Adrenal gland (tissue), 9 donors: ENCODE measurements at regions not wholly inside any gene's neighbourhood (a gene's known extent, or its start where the extent isn't known, plus 50 kb on each side); places are given as distances from the start of the nearest gene placed in this dataset.

Experiments used
- DNase-seq, 7 donors: peaks; one replicate each; pipeline ENCODE4 v3.0.0-alpha.2; 2019 to 2020
- H3K27ac ChIP-seq, 5 donors: fragments of 200-600 bp; sonication (generic) in 4 of 5; 1 replicate in 3 of 5; 2 replicates in 2 of 5; pipeline versions ENCODE4 v1.5.1 to v1.8.0; 2016 to 2020; ENCODE audit warnings: mild to moderate bottlenecking in 1 of 5
- H3K27me3 ChIP-seq: fragments of 200-600 bp; 2 replicates; pipeline ENCODE4 v1.8.0; 2021
- H3K36me3 ChIP-seq, 2 donors: fragments of 200-600 bp; replicated peaks in 1 of 2; 1 replicate in 1 of 2; 2 replicates in 1 of 2; pipeline versions ENCODE4 v1.5.1 to v1.8.0; 2018 to 2022
- H3K4me1 ChIP-seq, 2 donors: fragments of 200-600 bp; replicated peaks in 1 of 2; 1 replicate in 1 of 2; 2 replicates in 1 of 2; pipeline versions ENCODE4 v1.5.1 to v1.8.0; 2018 to 2021
- H3K4me3 ChIP-seq, 4 donors: fragments of 200-600 bp; sonication (generic) in 3 of 4; one replicate each; pipeline ENCODE4 v1.5.1; 2016 to 2018
- H3K9me3 ChIP-seq, 3 donors: fragments of 200-600 bp; sonication (generic) in 1 of 3; replicated peaks in 1 of 3; 1 replicate in 2 of 3; 2 replicates in 1 of 3; pipeline versions ENCODE4 v1.5.1 to v1.8.0; 2016 to 2021
- CTCF ChIP-seq, 6 experiments: fragments of 450-650 bp in 4 of 6; fragments of 200-600 bp in 2 of 6; sonication (generic) in 1 of 6; IDR thresholded peaks; 1 replicate in 5 of 6; 2 replicates in 1 of 6; pipeline versions ENCODE4 v1.5.1 to v1.8.0; 2016 to 2021; ENCODE audit warnings: antibody characterized with exemption in 6 of 6, mild to moderate bottlenecking in 2 of 6, moderate library complexity in 1 of 6
- POLR2A ChIP-seq, 2 donors: fragments of 450-650 bp; IDR thresholded peaks; one replicate each; pipeline ENCODE4 v1.6.1; 2017; ENCODE audit warnings: antibody characterized with exemption in 2 of 2, mild to moderate bottlenecking in 2 of 2, moderate library complexity in 1 of 2
- WGBS, 4 donors: extraction: QIAGEN DNeasy Blood & Tissue Kit in 2 of 4; methylation state at CpG; one replicate each; pipeline versions ENCODE4 v1.1.5 to v1.1.7; 2013 to 2017; 5-methylcytosine and 5-hydroxymethylcytosine counted together
- intact Hi-C, 2 donors: fragments of 100-400 bp; cut with DNase I; formaldehyde crosslinking; loops; one replicate each; pipeline versions ENCODE4 v1.14.1 to v1.15.0; 2022 to 2023
- donor health status: healthy with polysubstance abuse.
- donor health status: Bipolar disorder and iron deficiency.
- donor health status: DM: yes; HTN: yes; CAD: no.
- donor health status: DM: no; HTN: no; CAD: no.
- donor health status: DM: no; HTN: no; CAD: no.

GRCh38 chr7:50210706-50211115, 93.8 kb upstream of the IKZF1 start:
- H3K36me3 ChIP-seq, result no peaks in the 10 kb centered on the region
- no peak for DNase-seq
- no peak overlapping the region for H3K27ac ChIP-seq
- no peaks in the 10 kb centered on the region for H3K9me3 ChIP-seq
- H3K4me3 ChIP-seq, result no peak overlapping the region
- TF ChIP-seq POLR2A (IDR thresholded peaks at IDR 0.05) (no peak), CTCF (IDR thresholded peaks at IDR 0.05) (no peak)
- WGBS, 4 donors, result 73 to 83% (median 78%) methylated on average over 6 of the region's 6 CpGs
- H3K27me3 ChIP-seq, result no peaks in the 10 kb centered on the region
- intact Hi-C loops, result loop anchor here in 1 of 2 donors (5.0 kb wide), 1 partner anchor 202 kb away; no protein-coding TSS in a partner anchor
- H3K4me1 ChIP-seq, result no peaks in the 10 kb centered on the region

GRCh38 chr7:50209461-50210135, 94.9 kb upstream of the IKZF1 start:
- Histone ChIP-seq H3K36me3 (no peaks in the 10 kb centered on the region), H3K4me1 (no peaks in the 10 kb centered on the region), H3K4me3 (no peak overlapping the region), H3K27me3 (no peaks in the 10 kb centered on the region), H3K27ac (no peak overlapping the region), H3K9me3 (no peaks in the 10 kb centered on the region)
- intact Hi-C loops, result loop anchor here (5.0 to 10.0 kb wide), 3 partner anchors 203 to 945 kb away; no protein-coding TSS in a partner anchor
- 61 to 68% (median 66%) methylated on average over 5 of the region's 5 CpGs for WGBS, 4 donors
- no peak for DNase-seq
- no peak for TF ChIP-seq POLR2A (IDR thresholded peaks at IDR 0.05)
- no peak for TF ChIP-seq CTCF (IDR thresholded peaks at IDR 0.05)

- intact Hi-C loops, result loop anchor here in 1 of 2 donors (10.0 kb wide), 2 partner anchors 466 to 946 kb away; no protein-coding TSS in a partner anchor
- 73 to 80% (median 76%) methylated on average over 5 of the region's 5 CpGs for WGBS, 4 donors
- Histone ChIP-seq H3K36me3 (no peaks in the 10 kb centered on the region), H3K9me3 (no peaks in the 10 kb centered on the region), H3K27me3 (no peaks in the 10 kb centered on the region), H3K4me1 (no peaks in the 10 kb centered on the region), H3K27ac (no peak overlapping the region), H3K4me3 (no peak overlapping the region)
- TF ChIP-seq POLR2A (IDR thresholded peaks at IDR 0.05), result no peak
- TF ChIP-seq CTCF (IDR thresholded peaks at IDR 0.05), result no peak
- no peak for DNase-seq
Measured at GRCh38 chr7:50208378-50208982, 96.0 kb upstream of the IKZF1 start.

GRCh38 chr7:50207686-50208255, 96.7 kb upstream of the IKZF1 start:
- 69 to 76% (median 74%) methylated on average over 14 of the region's 14 CpGs for WGBS, 4 donors
- no peaks in the 10 kb centered on the region for H3K4me1 ChIP-seq

More at GRCh38 chr7:50207686-50208255, 96.7 kb upstream of the IKZF1 start:
- no peaks in the 10 kb centered on the region for H3K9me3 ChIP-seq
- no peaks in the 10 kb centered on the region for H3K27me3 ChIP-seq
- peak in 2 of 7 donors; percentile 30 to 48 for DNase-seq
- TF ChIP-seq CTCF (IDR thresholded peaks at IDR 0.05), result no peak
- TF ChIP-seq POLR2A (IDR thresholded peaks at IDR 0.05), result no peak
- no peaks in the 10 kb centered on the region for H3K36me3 ChIP-seq
- H3K27ac ChIP-seq, result no peak overlapping the region
- intact Hi-C loops, result loop anchor here in 1 of 2 donors (10.0 kb wide), 2 partner anchors 467 to 947 kb away; no protein-coding TSS in a partner anchor
- no peak overlapping the region for H3K4me3 ChIP-seq
